GM18499 (cell line): ENCODE measurements at regions not wholly inside any gene's neighbourhood (a gene's known extent, or its start where the extent isn't known, plus 50 kb on each side); places are given as distances from the start of the nearest gene placed in this dataset.

ENCODE experiments used
- ATAC-seq: cut with Tn5 transposase; IDR thresholded peaks from one replicate; pipeline ENCODE4 v1.9.1; 2021; ENCODE audit warnings: moderate number of reproducible peaks; ENCODE audit not compliant: insufficient read depth, unreplicated experiment

- no peak for ATAC-seq
These were observed 2177.9 kb upstream of the CELF4 start for GRCh38 chr18:39743463-39743862.

GRCh38 chr18:39741755-39742466, 2176.3 kb upstream of the CELF4 start:
- no peak for ATAC-seq

GRCh38 chr18:39737869-39738268, 2172.3 kb upstream of the CELF4 start:
- ATAC-seq, result no peak

GRCh38 chr18:39732918-39733317, 2167.3 kb upstream of the CELF4 start:
- no peak for ATAC-seq

- ATAC-seq, result no peak
These were observed 2165.0 kb upstream of the CELF4 start for GRCh38 chr18:39730606-39731005.

- ATAC-seq, result no peak
These were observed 2159.1 kb upstream of the CELF4 start for GRCh38 chr18:39724652-39725051.

- no peak for ATAC-seq
These were observed 2156.1 kb upstream of the CELF4 start for GRCh38 chr18:39721712-39722111.

GRCh38 chr18:39713961-39714360, 2148.4 kb upstream of the CELF4 start:
- ATAC-seq, result no peak

- no peak for ATAC-seq
These were observed 2146.1 kb upstream of the CELF4 start for GRCh38 chr18:39711701-39712100.

- ATAC-seq, result no peak
These were observed 2139.8 kb upstream of the CELF4 start for GRCh38 chr18:39705362-39705761.

GRCh38 chr18:39702888-39703287, 2137.3 kb upstream of the CELF4 start:
- ATAC-seq, result no peak

- no peak for ATAC-seq
These were observed 2136.2 kb upstream of the CELF4 start for GRCh38 chr18:39701839-39702238.

GRCh38 chr18:39701055-39701783, 2135.6 kb upstream of the CELF4 start:
- no peak for ATAC-seq

GRCh38 chr18:39699340-39699964, 2133.9 kb upstream of the CELF4 start:
- no peak for ATAC-seq

GRCh38 chr18:39698436-39698835, 2132.8 kb upstream of the CELF4 start:
- ATAC-seq, result no peak

GRCh38 chr18:39693359-39693758, 2127.8 kb upstream of the CELF4 start:
- ATAC-seq, result no peak

- no peak for ATAC-seq
These were observed 2126.9 kb upstream of the CELF4 start for GRCh38 chr18:39692367-39693015.

- no peak for ATAC-seq
These were observed 2119.8 kb upstream of the CELF4 start for GRCh38 chr18:39685303-39685902.

- no peak for ATAC-seq
These were observed 2115.5 kb upstream of the CELF4 start for GRCh38 chr18:39681061-39681460.

- no peak for ATAC-seq
These were observed 2110.3 kb upstream of the CELF4 start for GRCh38 chr18:39675906-39676305.

GRCh38 chr18:39675368-39675767, 2109.8 kb upstream of the CELF4 start:
- no peak for ATAC-seq
